Panc1 (cell line): ENCODE measurements at regions not wholly inside any gene's neighbourhood (a gene's known extent, or its start where the extent isn't known, plus 50 kb on each side); places are given as distances from the start of the nearest gene placed in this dataset.

Experiments used
- ATAC-seq: fragments of 200-7000 bp; cut with Tn5 transposase; 2 replicates; pipeline ENCODE4 v1.9.1; 2020; ENCODE audit warnings: mild to moderate bottlenecking, moderate library complexity
- BruUV-seq: library from RNA; stranded (reverse); fragments of 400-500 nt; replicated peaks from 2 replicates; lab custom pipeline; 2021; lab: Mats Ljungman, UMichigan
- CTCF ChIA-PET: fragments of 300-600 bp; sonication (Branson Sonifier 250); formaldehyde crosslinking; loops from one replicate; lab custom pipeline; 2022; ENCODE audit warnings: antibody characterized with exemption; lab: Charles Lee
- POLR2A ChIA-PET: fragments of 300-600 bp; sonication (Branson Sonifier 250); formaldehyde crosslinking; loops from one replicate; lab custom pipeline; 2022; ENCODE audit warnings: antibody characterized with exemption; lab: Charles Lee
- DNase-seq: peaks from one replicate; pipeline ENCODE4 v3.0.0-alpha.2; 2010; ENCODE audit warnings: low read depth, low spot score
- H3K27ac ChIP-seq: 2 replicates; pipeline ENCODE4 v1.5.1; 2011; ENCODE audit warnings: mild to moderate bottlenecking, low read length, inconsistent platforms
- H3K27me3 ChIP-seq: fragments of 200-500 bp; sonication (Bioruptor generic); 2 replicates; pipeline ENCODE4 v1.6.0; 2014; ENCODE audit warnings: low read length, inconsistent platforms; ENCODE audit not compliant: control insufficient read depth, insufficient read depth
- H3K36me3 ChIP-seq: fragments of 200-500 bp; sonication (Bioruptor generic); 2 replicates; pipeline ENCODE4 v1.5.1; 2014; ENCODE audit warnings: inconsistent platforms, mild to moderate bottlenecking, low read length, moderate library complexity; ENCODE audit not compliant: control insufficient read depth, insufficient read depth
- H3K4me1 ChIP-seq: 2 replicates; pipeline ENCODE4 v1.5.1; 2011; ENCODE audit warnings: inconsistent platforms, mild to moderate bottlenecking, low read length, moderate library complexity; ENCODE audit not compliant: control insufficient read depth, insufficient read depth
- H3K4me3 ChIP-seq, 2 experiments: 2 replicates each; pipeline ENCODE4 v1.5.1; 2011 to 2012; ENCODE audit warnings: low read depth in 2 of 2, low read length in 2 of 2, mild to moderate bottlenecking in 2 of 2, inconsistent platforms in 1 of 2, moderate library complexity in 1 of 2
- H3K9me3 ChIP-seq: fragments of 200-500 bp; sonication (Bioruptor generic); 2 replicates; pipeline ENCODE4 v1.5.1; 2014; ENCODE audit warnings: low read depth, mild to moderate bottlenecking, inconsistent platforms, low read length, moderate library complexity; ENCODE audit not compliant: control insufficient read depth, insufficient read depth
- CTCF ChIP-seq: fragments of 450-650 bp; IDR thresholded peaks from 2 replicates; pipeline ENCODE4 v1.5.1; 2017; ENCODE audit warnings: mild to moderate bottlenecking
- POLR2AphosphoS5 ChIP-seq: IDR thresholded peaks from 2 replicates; pipeline ENCODE4 v1.6.1; 2012; ENCODE audit warnings: mild to moderate bottlenecking, low read depth, low read length, moderate library complexity
- REST ChIP-seq, 2 experiments: IDR thresholded peaks; 2 replicates each; pipeline ENCODE4 v1.6.1; 2011 to 2012; ENCODE audit warnings: low read depth in 2 of 2, control low read depth in 1 of 2, low read length in 1 of 2, mild to moderate bottlenecking in 1 of 2, moderate library complexity in 1 of 2; ENCODE audit not compliant: insufficient read depth in 1 of 2
- SIN3A ChIP-seq: IDR thresholded peaks from 2 replicates; pipeline ENCODE4 v1.6.1; 2012; ENCODE audit warnings: low read depth, mild to moderate bottlenecking, low read length, moderate library complexity, borderline replicate concordance; ENCODE audit not compliant: insufficient read depth
- TCF7L2 ChIP-seq: IDR thresholded peaks from 2 replicates; pipeline ENCODE4 v1.6.1; 2011; ENCODE audit warnings: mild to moderate bottlenecking, low read depth, low read length, inconsistent platforms
- in situ Hi-C: cut with HindIII; loops from 2 replicates; pipeline ENCODE4 v1.10.0; 2016; ENCODE audit warnings: low sequenced_read_pairs, low pct_unique_long_range_greater_than_20kb
- intact Hi-C: fragments of 100-400 bp; cut with micrococcal nuclease; formaldehyde crosslinking; loops from one replicate; pipeline ENCODE4 v1.10.0; 2022; ENCODE audit not compliant: unreplicated experiment

GRCh38 chr21:38597421-38597820, 99.1 kb upstream of the ERG start:
- ChIA-PET POLR2A (no interaction called here), CTCF (no interaction called here)

GRCh38 chr21:38598413-38598812, 100.1 kb upstream of the ERG start:
- POLR2A ChIA-PET = no interaction called here

More at GRCh38 chr21:38597421-38597820, 99.1 kb upstream of the ERG start:
- Histone ChIP-seq H3K4me1 (no peaks in the 10 kb centered on the region), H3K27me3 (no peaks in the 10 kb centered on the region; the same call in none of the 2 replicates), H3K27ac (no peak overlapping the region), H3K4me3 (no peak overlapping the region), H3K9me3 (no peaks in the 10 kb centered on the region), H3K36me3 (no peaks in the 10 kb centered on the region)
- TF ChIP-seq SIN3A (no peak), TCF7L2 (no peak), CTCF (no peak), REST (IDR thresholded peaks at IDR 0.05; ENCODE audit: insufficient read depth in 1 of 2, low read depth in 2 of 2, low read length in 1 of 2) (no peak), POLR2AphosphoS5 (no peak)
- ATAC-seq (no peak), DNase-seq (no peak)
- no TSS peak for BruUV-seq
- in situ Hi-C loops (no loop called here), intact Hi-C loops (no loop called here)

More at GRCh38 chr21:38598413-38598812, 100.1 kb upstream of the ERG start:
- DNase-seq (no peak), ATAC-seq (no peak)
- CTCF ChIA-PET = no interaction called here
- Histone ChIP-seq H3K27ac (no peak overlapping the region), H3K9me3 (no peaks in the 10 kb centered on the region), H3K4me3 (no peak overlapping the region), H3K36me3 (no peaks in the 10 kb centered on the region), H3K4me1 (no peaks in the 10 kb centered on the region), H3K27me3 (no peaks in the 10 kb centered on the region; the same call in none of the 2 replicates)
- in situ Hi-C loops = no loop called here
- TF ChIP-seq REST (IDR thresholded peaks at IDR 0.05; ENCODE audit: insufficient read depth in 1 of 2, low read depth in 2 of 2, low read length in 1 of 2) (no peak), SIN3A (no peak), CTCF (no peak), POLR2AphosphoS5 (no peak), TCF7L2 (no peak)
- no TSS peak for BruUV-seq
- intact Hi-C loops = no loop called here
